Activated B cell treated with CpG ODN at 0.5 μM for 24 hours (primary cell): ENCODE measurements at regions not wholly inside any gene's neighbourhood (a gene's known extent, or its start where the extent isn't known, plus 50 kb on each side); places are given as distances from the start of the nearest gene placed in this dataset.

Experiments used
- ATAC-seq: fragments of 200-7000 bp; cut with Tn5 transposase; one replicate; pipeline ENCODE4 v1.10.0; 2021; ENCODE audit warnings: low read depth, mild to moderate bottlenecking, moderate library complexity
- CTCF ChIA-PET: fragments of 350-600 bp; sonication (Branson Sonifier 250); formaldehyde crosslinking; loops from one replicate; lab custom pipeline; 2021; ENCODE audit warnings: antibody characterized with exemption; lab: Charles Lee
- POLR2A ChIA-PET: fragments of 350-600 bp; sonication (Branson Sonifier 250); formaldehyde crosslinking; loops from one replicate; lab custom pipeline; 2021; ENCODE audit warnings: antibody characterized with exemption; lab: Charles Lee
- DNase-seq: peaks from one replicate; pipeline ENCODE4 v3.0.0; 2022
- H3K27ac Mint-ChIP-seq: one replicate; pipeline ENCODE4 v1.8.0; 2020; ENCODE audit warnings: mixed read lengths
- H3K27me3 Mint-ChIP-seq: one replicate; pipeline ENCODE4 v1.8.0; 2021; ENCODE audit warnings: mixed read lengths
- H3K36me3 Mint-ChIP-seq: one replicate; pipeline ENCODE4 v1.8.0; 2021; ENCODE audit warnings: low read depth, mixed read lengths
- H3K4me1 Mint-ChIP-seq: one replicate; pipeline ENCODE4 v1.8.0; 2021; ENCODE audit warnings: mixed read lengths
- H3K4me3 Mint-ChIP-seq: one replicate; pipeline ENCODE4 v1.8.0; 2020; ENCODE audit warnings: mild to moderate bottlenecking, mixed read lengths
- H3K9me3 Mint-ChIP-seq: one replicate; pipeline ENCODE4 v1.8.0; 2020; ENCODE audit warnings: mixed read lengths
- intact Hi-C: fragments of 100-400 bp; cut with micrococcal nuclease; formaldehyde crosslinking; loops from one replicate; pipeline ENCODE4 v1.15.1; 2024
- TF ChIP-seq, protein P1 (sequence below): fragments of 200-600 bp; IDR thresholded peaks from one replicate; pipeline ENCODE4 v1.8.0; 2022; ENCODE audit warnings: antibody characterized with exemption, mild to moderate bottlenecking

DNA sequence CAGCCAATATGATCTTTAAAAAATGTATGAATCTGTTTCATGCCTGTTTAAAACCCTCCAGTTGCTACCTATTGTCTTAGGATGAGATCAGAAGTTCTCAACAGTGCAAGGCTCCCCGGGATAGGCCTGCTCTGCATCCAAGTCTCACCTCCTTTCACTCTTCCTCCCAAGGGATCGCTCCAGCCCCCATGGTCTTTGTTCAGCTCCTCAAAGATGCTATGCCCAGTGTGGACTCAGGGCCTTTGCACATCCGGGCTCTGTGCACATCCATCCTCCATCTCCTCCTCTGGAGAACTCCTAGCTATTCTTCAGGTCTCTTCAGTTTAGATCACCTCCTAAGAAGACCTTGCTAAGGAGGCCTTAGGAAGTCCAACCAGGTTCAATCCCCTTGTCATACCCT lies 82.7 kb upstream of the LEP start:
- H3K27me3 Mint-ChIP-seq, result peaks cover 37% of the 10 kb centered on the region
- intact Hi-C loops, result no loop called here
- CTCF ChIA-PET, result no interaction called here

DNA sequence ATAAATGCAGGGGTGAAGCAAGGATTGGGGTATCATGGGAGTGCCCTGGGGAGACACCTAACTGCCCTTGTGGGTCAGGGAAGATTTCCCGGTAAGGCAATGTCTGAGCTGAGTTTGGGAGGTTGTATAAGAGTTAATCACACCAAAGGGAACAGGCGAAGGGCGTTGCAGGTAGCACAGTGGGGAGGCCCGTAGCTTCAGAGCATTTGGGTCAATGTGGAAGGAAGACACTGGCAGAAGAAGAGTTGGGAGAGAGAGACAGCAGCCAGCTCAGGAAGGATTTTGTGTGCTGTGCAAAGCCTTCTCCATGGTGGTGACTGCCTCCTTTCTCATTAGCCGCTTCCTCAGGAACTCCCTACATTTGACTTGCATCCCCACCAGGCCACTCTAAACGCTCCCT lies 80.8 kb upstream of the LEP start:
- H3K36me3 Mint-ChIP-seq, result no peaks in the 10 kb centered on the region
- intact Hi-C loops, result no loop called here
- peaks cover 4% of the 10 kb centered on the region for H3K4me1 Mint-ChIP-seq
- TF ChIP-seq, protein P1, sequence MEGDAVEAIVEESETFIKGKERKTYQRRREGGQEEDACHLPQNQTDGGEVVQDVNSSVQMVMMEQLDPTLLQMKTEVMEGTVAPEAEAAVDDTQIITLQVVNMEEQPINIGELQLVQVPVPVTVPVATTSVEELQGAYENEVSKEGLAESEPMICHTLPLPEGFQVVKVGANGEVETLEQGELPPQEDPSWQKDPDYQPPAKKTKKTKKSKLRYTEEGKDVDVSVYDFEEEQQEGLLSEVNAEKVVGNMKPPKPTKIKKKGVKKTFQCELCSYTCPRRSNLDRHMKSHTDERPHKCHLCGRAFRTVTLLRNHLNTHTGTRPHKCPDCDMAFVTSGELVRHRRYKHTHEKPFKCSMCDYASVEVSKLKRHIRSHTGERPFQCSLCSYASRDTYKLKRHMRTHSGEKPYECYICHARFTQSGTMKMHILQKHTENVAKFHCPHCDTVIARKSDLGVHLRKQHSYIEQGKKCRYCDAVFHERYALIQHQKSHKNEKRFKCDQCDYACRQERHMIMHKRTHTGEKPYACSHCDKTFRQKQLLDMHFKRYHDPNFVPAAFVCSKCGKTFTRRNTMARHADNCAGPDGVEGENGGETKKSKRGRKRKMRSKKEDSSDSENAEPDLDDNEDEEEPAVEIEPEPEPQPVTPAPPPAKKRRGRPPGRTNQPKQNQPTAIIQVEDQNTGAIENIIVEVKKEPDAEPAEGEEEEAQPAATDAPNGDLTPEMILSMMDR, result no peak
- CTCF ChIA-PET, result interaction anchor here (1.2 kb wide), 1 partner anchor 49 kb away, joined by 3 read pairs; no protein-coding TSS in a partner anchor
- no peak overlapping the region for H3K4me3 Mint-ChIP-seq
- no peak for DNase-seq
- no peak overlapping the region for H3K27ac Mint-ChIP-seq
- ATAC-seq, result no peak
- peaks cover 50% of the 10 kb centered on the region for H3K27me3 Mint-ChIP-seq
- H3K9me3 Mint-ChIP-seq, result no peaks in the 10 kb centered on the region
- POLR2A ChIA-PET, result no interaction called here

More for the DNA sequence above, 82.7 kb upstream of the LEP start:
- TF ChIP-seq, protein P1, result no peak
- Mint-ChIP-seq H3K4me3 (no peak overlapping the region), H3K36me3 (no peaks in the 10 kb centered on the region), H3K27ac (no peak overlapping the region), H3K4me1 (no peaks in the 10 kb centered on the region), H3K9me3 (no peaks in the 10 kb centered on the region)
- DNase-seq (no peak), ATAC-seq (no peak)
- POLR2A ChIA-PET, result no interaction called here

DNA sequence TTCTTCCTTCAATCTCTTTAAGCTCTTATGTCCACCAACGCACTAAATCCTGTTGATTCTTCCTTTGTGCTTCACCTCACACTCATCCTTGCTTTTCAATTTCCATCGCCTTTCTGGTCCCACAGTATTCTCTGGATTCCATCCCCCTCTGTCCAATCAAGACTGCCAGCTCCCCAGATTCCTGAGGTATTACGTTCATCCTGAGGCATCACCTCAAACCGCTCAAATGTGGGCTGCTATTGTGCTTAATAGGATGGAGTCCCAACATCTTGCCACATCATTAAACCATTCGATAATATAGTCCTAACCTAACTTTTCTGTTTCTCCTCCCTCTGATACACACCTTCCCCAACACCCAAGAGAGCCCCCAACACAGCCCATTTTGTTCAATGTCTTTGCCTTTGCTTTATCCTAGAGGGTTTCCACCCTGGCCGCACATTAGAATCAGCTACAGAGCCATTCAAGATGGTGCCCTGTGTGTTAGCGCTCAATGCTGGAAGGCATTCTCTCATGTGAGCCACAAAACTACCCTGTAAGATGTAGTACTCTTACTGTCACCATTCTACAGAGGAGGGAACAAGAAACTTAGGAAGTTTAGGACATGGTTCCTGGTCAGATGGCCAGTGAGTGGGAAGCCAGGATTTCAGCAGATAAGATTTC lies 79.5 kb upstream of the LEP start:
- TF ChIP-seq, protein P1, result no peak
- no peak overlapping the region for H3K27ac Mint-ChIP-seq
- POLR2A ChIA-PET, result no interaction called here
- peaks cover 62% of the 10 kb centered on the region for H3K27me3 Mint-ChIP-seq
- DNase-seq (no peak), ATAC-seq (no peak)
- peaks cover 16% of the 10 kb centered on the region for H3K4me1 Mint-ChIP-seq
- H3K4me3 Mint-ChIP-seq, result no peak overlapping the region
- H3K36me3 Mint-ChIP-seq, result no peaks in the 10 kb centered on the region
- intact Hi-C loops, result no loop called here
- H3K9me3 Mint-ChIP-seq, result no peaks in the 10 kb centered on the region
- CTCF ChIA-PET, result interaction anchor here (0.7 to 1.2 kb wide), 3 partner anchors 11 to 48 kb away, joined by 3 to 4 read pairs (median 3); no protein-coding TSS in a partner anchor

DNA sequence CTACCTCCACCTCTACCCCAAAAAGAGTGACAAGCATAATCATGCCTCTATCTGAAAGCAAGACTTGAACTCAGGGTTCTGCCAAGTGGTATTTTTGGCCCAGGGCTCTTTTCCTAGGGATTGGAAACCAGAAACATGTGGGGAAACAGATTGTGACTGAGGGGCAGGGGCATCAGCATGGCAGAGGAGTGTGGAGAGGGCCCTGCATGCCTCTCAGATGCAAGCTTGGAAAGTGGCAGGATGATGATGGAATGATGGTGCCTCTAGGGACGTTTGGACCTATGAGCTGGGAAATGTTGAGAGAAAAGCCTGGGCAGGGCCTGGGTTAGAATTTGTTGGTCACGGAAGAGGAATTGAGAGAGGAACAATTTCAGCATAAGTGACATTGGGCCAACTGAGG lies 78.4 kb upstream of the LEP start:
- no peak for ATAC-seq
- Mint-ChIP-seq H3K27me3 (peaks cover 63% of the 10 kb centered on the region), H3K27ac (no peak overlapping the region), H3K4me3 (no peak overlapping the region), H3K9me3 (no peaks in the 10 kb centered on the region), H3K36me3 (no peaks in the 10 kb centered on the region), H3K4me1 (peaks cover 20% of the 10 kb centered on the region)
- CTCF ChIA-PET, result interaction anchor here (1.3 kb wide), 1 partner anchor 15 kb away, joined by 3 read pairs; no protein-coding TSS in a partner anchor
- TF ChIP-seq, protein P1, result no peak
- POLR2A ChIA-PET, result no interaction called here
- DNase-seq, result no peak
- intact Hi-C loops, result no loop called here

DNA sequence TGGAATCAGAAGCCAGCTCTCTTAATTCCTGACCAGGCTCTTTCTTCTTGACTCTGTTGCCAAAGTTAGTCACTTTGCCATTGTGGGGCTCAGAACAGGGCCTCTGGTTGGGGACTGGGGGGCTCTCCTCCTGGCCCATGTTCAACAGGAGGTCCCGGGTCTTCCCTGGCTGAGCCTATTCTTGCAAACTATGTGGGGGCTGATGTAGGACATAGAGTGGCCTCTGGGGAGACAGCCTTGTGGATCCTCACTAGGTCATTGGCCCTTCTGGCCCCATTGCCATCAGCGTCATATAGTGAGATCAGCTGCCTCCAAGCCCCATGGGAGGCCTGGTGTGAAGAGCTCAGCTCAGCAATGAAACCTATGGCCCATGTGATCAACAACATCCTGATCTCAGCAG lies 77.6 kb upstream of the LEP start:
- POLR2A ChIA-PET, result no interaction called here
- CTCF ChIA-PET, result no interaction called here
- no peaks in the 10 kb centered on the region for H3K36me3 Mint-ChIP-seq
- peaks cover 26% of the 10 kb centered on the region for H3K4me1 Mint-ChIP-seq
- no peak overlapping the region for H3K4me3 Mint-ChIP-seq
- TF ChIP-seq, protein P1, result no peak
- intact Hi-C loops, result no loop called here
- no peaks in the 10 kb centered on the region for H3K9me3 Mint-ChIP-seq
- DNase-seq (no peak), ATAC-seq (no peak)
- no peak overlapping the region for H3K27ac Mint-ChIP-seq
- H3K27me3 Mint-ChIP-seq, result peaks cover 64% of the 10 kb centered on the region
